ENCODE measurements at regions not wholly inside any gene's neighbourhood (a gene's known extent, or its start where the extent isn't known, plus 50 kb on each side); places are given as distances from the start of the nearest gene placed in this dataset.
"Not testable (repeated sequence)": the region's sequence is repeated elsewhere in the genome, so short reads cannot be mapped to it uniquely, and the experiment has no call there.

DNA sequence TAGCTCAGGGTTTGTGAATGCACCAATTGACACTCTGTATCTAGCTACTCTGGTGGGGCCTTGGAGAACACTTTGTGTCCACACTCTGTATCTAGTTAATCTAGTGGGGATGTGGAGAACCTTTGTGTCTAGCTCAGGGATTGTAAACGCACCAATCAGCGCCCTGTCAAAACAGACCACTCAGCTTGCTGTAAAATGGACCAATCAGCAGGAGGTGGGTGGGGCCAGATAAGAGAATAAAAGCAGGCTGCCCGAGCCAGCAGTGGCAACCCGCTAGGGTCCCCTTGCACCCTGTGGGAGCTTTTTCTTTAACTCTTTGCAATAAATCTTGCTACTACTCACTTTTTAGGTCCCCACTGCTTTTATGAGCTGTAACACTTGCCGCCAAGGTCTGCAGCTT, 115.6 kb upstream of the MBNL1 start:
- H3K9me3 ChIP-seq (ENCODE audit: control insufficient read depth, low read length); ATAC-seq; H3K27me3 ChIP-seq (ENCODE audit: control insufficient read depth, insufficient read depth); H3K4me1 ChIP-seq (ENCODE audit: control insufficient read depth, insufficient read depth, low read length); H3K4me3 ChIP-seq (ENCODE audit: low read length); DNase-seq; intact Hi-C loops (cut with DNase I); H3K27ac ChIP-seq (ENCODE audit: low read length): not testable (repeated sequence)
- WGBS = 95% methylated on average over 5 of the region's 5 CpGs

DNA sequence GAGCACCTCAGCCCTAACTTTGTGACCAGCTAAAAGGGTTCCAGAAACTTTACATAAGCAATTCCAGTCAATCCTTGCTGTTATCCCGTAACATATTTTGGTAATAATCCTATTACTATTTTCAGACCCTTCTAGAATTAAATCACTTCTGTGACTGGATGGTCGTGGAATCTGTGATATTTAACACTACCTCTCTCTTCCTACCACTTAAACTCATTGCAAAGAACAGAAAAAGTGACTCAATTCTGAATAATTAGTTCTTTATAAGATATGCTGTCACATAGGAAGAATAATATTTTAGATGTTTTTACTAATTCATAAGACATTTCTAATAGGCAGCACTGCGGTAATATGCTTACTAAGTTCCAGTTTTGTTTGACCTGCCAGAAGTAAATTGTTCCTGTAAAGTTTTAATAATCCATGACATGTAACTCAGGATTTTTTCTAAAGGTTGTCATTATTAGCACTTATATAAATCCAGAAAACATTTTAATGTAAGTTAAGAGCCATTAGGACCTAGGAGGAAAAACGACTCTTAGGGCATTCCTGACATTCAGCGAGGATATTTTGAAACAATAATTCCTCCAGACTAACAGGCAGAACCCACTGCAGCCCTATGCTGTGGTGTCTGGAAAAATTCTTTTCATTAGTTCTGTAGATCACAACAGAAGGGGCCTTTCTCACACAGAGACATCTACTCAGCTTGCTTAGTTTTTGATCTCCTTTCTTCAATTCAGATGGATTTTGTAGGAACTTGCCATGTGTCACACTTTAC, 113.3 kb upstream of the MBNL1 start:
- Histone ChIP-seq H3K27ac (ENCODE audit: low read length) (no peak overlapping the region), H3K4me1 (ENCODE audit: control insufficient read depth, insufficient read depth, low read length) (no peaks in the 10 kb centered on the region), H3K4me3 (ENCODE audit: low read length) (no peak overlapping the region), H3K9me3 (ENCODE audit: control insufficient read depth, low read length) (no peaks in the 10 kb centered on the region), H3K27me3 (ENCODE audit: control insufficient read depth, insufficient read depth) (no peaks in the 10 kb centered on the region)
- intact Hi-C loops (cut with DNase I) = no loop called here
- ATAC-seq (no peak), DNase-seq (no peak)
- 82% methylated on average over 5 of the region's 5 CpGs for WGBS

DNA sequence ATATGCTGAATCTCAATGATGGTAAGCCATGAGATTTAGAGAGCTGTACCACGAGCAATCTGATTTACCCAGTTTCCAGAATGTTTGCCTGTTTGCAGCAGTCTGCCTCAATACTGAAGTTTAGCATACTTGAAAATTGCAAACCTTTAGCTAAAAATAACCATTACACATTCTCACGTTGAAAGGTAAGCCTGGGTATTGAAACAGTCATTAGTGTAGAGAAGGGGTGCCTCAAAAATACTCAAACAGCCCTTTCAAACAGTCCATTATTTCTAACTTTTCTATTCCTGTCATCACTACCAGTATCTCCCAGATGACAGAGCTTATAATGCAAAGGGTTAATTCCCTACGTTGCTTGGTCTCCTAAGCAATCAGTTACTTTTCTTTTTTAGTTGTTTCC, 111.8 kb upstream of the MBNL1 start:
- Histone ChIP-seq H3K27ac (ENCODE audit: low read length) (no peak overlapping the region), H3K27me3 (ENCODE audit: control insufficient read depth, insufficient read depth) (no peaks in the 10 kb centered on the region), H3K4me1 (ENCODE audit: control insufficient read depth, insufficient read depth, low read length) (no peaks in the 10 kb centered on the region), H3K4me3 (ENCODE audit: low read length) (no peak overlapping the region), H3K9me3 (ENCODE audit: control insufficient read depth, low read length) (no peaks in the 10 kb centered on the region)
- intact Hi-C loops (cut with DNase I) = no loop called here
- WGBS = 48% methylated on average over 3 of the region's 3 CpGs
- ATAC-seq (no peak), DNase-seq (no peak)

DNA sequence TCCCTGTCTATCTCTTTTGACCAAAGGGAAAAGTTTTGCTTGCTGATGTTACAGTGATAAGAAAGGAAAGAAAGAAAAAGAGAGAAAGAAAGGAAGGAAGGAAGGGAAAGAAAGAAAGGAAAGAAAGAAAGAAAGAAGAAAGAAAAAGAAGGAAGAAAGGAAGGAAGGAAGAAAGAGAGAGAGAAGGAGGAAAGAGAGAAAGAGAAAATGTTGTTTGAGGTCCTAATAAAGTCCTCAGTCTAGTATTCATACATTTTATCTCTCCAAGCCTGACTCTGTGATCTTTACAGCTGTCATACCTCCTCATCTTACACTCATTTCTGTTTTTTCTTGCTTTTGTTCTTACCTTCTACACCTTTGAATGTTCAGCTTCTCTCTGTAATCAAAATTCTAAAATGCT, 111.4 kb upstream of the MBNL1 start:
- Histone ChIP-seq H3K27ac (ENCODE audit: low read length) (no peak overlapping the region), H3K27me3 (ENCODE audit: control insufficient read depth, insufficient read depth) (no peaks in the 10 kb centered on the region), H3K9me3 (ENCODE audit: control insufficient read depth, low read length) (no peaks in the 10 kb centered on the region), H3K4me3 (ENCODE audit: low read length) (no peak overlapping the region), H3K4me1 (ENCODE audit: control insufficient read depth, insufficient read depth, low read length) (no peaks in the 10 kb centered on the region)
- intact Hi-C loops (cut with DNase I) = no loop called here
- ATAC-seq (no peak), DNase-seq (no peak)

DNA sequence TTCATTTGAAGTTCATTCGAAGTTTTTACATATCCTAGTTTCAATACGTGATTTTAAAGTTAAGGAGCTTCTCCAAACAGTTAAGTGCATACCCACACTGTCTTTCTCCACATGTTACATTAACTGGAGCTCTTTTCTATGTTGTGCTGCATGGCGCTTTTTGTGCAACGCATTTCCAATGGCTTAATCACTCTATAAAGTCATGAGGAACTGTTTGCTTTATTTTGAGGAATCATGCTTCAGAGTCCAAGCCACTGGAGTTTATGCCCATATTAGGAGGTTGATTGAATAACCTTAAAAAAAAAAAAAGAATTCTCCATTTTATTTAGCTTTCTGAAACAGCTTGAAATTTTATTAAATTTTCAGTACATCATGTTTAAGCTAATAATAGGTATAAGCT, 109.4 kb upstream of the MBNL1 start:
- 84% methylated on average over 4 of the region's 4 CpGs for WGBS
- intact Hi-C loops (cut with DNase I) = no loop called here

DNA sequence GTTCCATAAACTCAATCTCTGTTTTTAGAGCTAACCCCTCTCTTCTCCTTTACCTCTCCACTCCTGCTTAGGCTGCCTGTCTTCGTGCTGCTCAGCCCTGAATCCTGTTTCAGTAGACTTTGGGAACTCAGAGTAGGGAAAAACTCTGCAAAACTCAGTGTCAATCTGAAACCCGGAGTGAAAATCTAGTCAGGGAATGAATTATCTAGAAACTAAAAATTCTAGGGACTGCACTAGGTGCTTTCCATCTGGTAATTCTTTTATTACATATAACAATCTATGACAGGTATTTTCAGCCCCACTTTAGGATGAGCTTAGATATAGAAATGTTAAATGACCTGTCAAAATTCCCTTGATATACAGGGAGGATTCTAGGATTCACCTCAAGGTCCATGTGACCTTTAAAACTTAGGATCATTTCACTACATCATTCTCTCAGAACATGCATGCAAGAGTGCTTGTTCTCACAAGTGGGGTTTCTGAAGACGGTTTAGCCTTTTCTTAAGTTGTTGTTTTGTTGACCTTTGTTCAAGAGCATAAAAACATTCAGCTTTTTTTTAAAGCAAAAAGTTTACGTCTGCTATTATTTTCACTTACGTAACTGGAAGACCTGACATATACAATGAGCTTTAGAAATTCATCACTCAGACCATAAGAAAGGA, 108.2 kb upstream of the MBNL1 start:
- H3K9me3 ChIP-seq (ENCODE audit: control insufficient read depth, low read length) = no peaks in the 10 kb centered on the region
- H3K4me3 ChIP-seq (ENCODE audit: low read length) = no peak overlapping the region
- H3K4me1 ChIP-seq (ENCODE audit: control insufficient read depth, insufficient read depth, low read length) = no peaks in the 10 kb centered on the region
- DNase-seq = no peak
- H3K27me3 ChIP-seq (ENCODE audit: control insufficient read depth, insufficient read depth) = no peaks in the 10 kb centered on the region
- intact Hi-C loops (cut with DNase I) = no loop called here
- ATAC-seq = no peak
- WGBS = 75% methylated on average over 5 of the region's 5 CpGs
- H3K27ac ChIP-seq (ENCODE audit: low read length) = no peak overlapping the region

More for the DNA sequence above, 109.4 kb upstream of the MBNL1 start:
- DNase-seq (no peak), ATAC-seq (no peak)
- Histone ChIP-seq H3K27ac (ENCODE audit: low read length) (no peak overlapping the region), H3K27me3 (ENCODE audit: control insufficient read depth, insufficient read depth) (no peaks in the 10 kb centered on the region), H3K9me3 (ENCODE audit: control insufficient read depth, low read length) (no peaks in the 10 kb centered on the region), H3K4me3 (ENCODE audit: low read length) (no peak overlapping the region), H3K4me1 (ENCODE audit: control insufficient read depth, insufficient read depth, low read length) (no peaks in the 10 kb centered on the region)

DNA sequence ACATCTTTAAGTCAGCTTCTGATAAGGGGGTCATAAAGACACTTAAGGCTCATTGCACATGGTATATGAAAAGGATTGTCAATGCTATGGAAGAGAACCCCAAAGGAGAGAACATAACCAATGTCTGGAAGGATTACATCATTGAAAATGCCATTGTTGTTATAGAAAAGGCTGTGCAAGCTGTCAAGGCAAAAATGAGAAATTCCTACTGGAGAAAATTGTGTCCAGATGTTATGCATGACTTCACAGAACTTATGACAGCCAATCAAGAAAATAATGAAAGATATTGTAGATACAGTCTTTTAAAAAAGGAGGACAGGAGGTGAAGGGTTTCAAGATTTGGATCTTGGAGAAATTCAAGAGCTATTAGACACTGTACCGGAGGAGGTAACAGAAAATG, 96.3 kb upstream of the MBNL1 start:
- no peaks in the 10 kb centered on the region for H3K27me3 ChIP-seq (ENCODE audit: control insufficient read depth, insufficient read depth)
- H3K27ac ChIP-seq (ENCODE audit: low read length) = no peak overlapping the region
- no peaks in the 10 kb centered on the region for H3K4me1 ChIP-seq (ENCODE audit: control insufficient read depth, insufficient read depth, low read length)
- WGBS = 71% methylated on average over 1 of the region's 1 CpG
- no peak for ATAC-seq
- H3K4me3 ChIP-seq (ENCODE audit: low read length) = no peak overlapping the region
- H3K9me3 ChIP-seq (ENCODE audit: control insufficient read depth, low read length) = no peaks in the 10 kb centered on the region
- intact Hi-C loops (cut with DNase I) = no loop called here
- DNase-seq = no peak

DNA sequence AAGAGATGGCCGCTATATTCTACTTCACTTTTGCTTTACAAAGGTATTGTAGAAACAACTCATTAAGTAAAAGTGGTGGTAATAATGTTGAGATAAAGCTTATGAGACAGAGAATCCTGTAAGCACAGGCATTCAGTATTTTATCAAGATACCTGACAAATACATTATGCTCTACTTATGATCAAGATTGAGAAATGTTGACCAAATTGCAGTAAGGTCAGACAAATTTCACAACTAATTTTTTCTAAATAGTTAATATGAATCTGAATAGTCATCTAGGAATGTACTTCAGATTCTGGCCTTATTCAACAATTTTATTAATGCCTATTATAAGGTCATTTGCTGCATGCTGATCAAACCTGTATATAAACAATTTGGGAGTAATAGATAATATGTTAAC, 95.1 kb upstream of the MBNL1 start:
- WGBS = 93% methylated on average over 1 of the region's 1 CpG
- ATAC-seq (no peak), DNase-seq (no peak)
- Histone ChIP-seq H3K4me1 (ENCODE audit: control insufficient read depth, insufficient read depth, low read length) (no peaks in the 10 kb centered on the region), H3K27me3 (ENCODE audit: control insufficient read depth, insufficient read depth) (no peaks in the 10 kb centered on the region), H3K9me3 (ENCODE audit: control insufficient read depth, low read length) (no peaks in the 10 kb centered on the region), H3K4me3 (ENCODE audit: low read length) (no peak overlapping the region), H3K27ac (ENCODE audit: low read length) (no peak overlapping the region)
- intact Hi-C loops (cut with DNase I) = no loop called here

DNA sequence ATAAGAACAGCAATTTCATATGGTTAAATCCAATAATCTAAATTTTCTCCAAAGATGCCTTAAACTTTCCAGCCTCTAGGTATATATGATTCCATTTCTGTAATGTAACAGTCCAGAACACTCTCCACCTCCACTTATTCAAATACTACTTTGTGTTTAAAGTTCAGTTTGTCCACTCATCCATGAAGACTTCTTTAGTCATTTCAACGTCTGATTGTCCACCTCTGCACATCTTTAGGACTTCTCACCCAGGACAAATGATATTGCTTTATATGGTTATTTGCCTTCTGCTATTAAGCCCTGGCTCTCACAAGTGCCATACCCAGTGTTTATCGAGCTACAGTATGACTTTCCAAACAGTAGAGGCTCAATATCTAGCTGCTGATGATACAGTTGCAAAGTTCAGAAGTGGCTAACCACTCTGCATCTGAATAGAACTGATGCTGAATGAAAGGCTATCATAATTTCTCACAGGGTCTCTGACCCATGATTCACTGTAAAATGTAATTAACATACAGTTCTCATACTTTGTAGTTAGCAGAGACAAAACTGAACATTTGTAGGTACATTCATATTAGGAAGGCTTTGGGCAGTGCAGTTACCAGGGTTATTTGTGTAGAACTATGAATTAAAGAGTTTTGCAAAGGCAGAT, 93.7 kb upstream of the MBNL1 start:
- no peaks in the 10 kb centered on the region for H3K4me1 ChIP-seq (ENCODE audit: control insufficient read depth, insufficient read depth, low read length)
- H3K4me3 ChIP-seq (ENCODE audit: low read length) = no peak overlapping the region
- H3K27me3 ChIP-seq (ENCODE audit: control insufficient read depth, insufficient read depth) = no peaks in the 10 kb centered on the region
- DNase-seq = no peak
- ATAC-seq = no peak
- H3K27ac ChIP-seq (ENCODE audit: low read length) = no peak overlapping the region
- intact Hi-C loops (cut with DNase I) = no loop called here
- WGBS = 80% methylated on average over 2 of the region's 2 CpGs
- no peaks in the 10 kb centered on the region for H3K9me3 ChIP-seq (ENCODE audit: control insufficient read depth, low read length)

DNA sequence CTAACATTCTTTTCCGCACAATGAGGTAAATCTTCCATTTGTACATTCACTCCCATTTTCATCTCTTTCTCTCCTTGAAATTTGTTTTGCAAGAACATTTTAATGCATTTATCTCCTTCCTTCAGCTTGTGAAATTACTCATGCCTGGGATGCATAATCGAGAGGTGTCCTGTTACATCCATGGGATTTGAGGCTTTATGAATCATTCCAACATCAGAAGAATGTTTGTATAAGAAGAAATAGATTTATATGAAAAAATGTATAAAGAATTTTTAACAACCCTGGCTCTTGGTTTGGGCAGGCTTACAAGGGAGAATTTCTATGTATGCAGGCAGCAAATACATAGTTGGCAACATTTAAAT, 93.2 kb upstream of the MBNL1 start:
- no peaks in the 10 kb centered on the region for H3K4me1 ChIP-seq (ENCODE audit: control insufficient read depth, insufficient read depth, low read length)
- H3K27ac ChIP-seq (ENCODE audit: low read length) = no peak overlapping the region
- no peak for ATAC-seq
- no peaks in the 10 kb centered on the region for H3K9me3 ChIP-seq (ENCODE audit: control insufficient read depth, low read length)
- WGBS = 72% methylated on average over 2 of the region's 2 CpGs
- DNase-seq = no peak
- H3K27me3 ChIP-seq (ENCODE audit: control insufficient read depth, insufficient read depth) = no peaks in the 10 kb centered on the region
- intact Hi-C loops (cut with DNase I) = no loop called here
- no peak overlapping the region for H3K4me3 ChIP-seq (ENCODE audit: low read length)

DNA sequence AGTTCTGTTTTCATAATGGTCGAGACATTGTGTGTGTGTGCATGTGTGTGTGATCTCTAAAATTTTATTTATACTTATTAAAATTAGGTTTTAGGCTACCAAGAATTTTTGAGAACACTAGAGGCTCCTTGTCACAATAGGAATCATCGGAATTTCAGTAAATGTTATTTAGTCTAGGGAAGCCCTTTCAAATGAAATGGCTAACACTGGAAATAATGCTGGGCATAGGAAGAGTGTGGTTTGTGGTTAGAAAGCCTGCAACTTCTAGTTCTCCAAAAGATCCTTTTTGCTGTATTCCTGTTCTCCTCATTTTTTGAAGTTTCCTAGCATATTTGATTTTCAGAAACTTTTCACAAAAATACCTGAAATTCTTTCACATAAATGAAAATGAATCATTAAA, 92.5 kb upstream of the MBNL1 start:
- H3K27ac ChIP-seq (ENCODE audit: low read length) = no peak overlapping the region
- H3K4me3 ChIP-seq (ENCODE audit: low read length) = no peak overlapping the region
- H3K9me3 ChIP-seq (ENCODE audit: control insufficient read depth, low read length) = no peaks in the 10 kb centered on the region
- intact Hi-C loops (cut with DNase I) = no loop called here
- H3K4me1 ChIP-seq (ENCODE audit: control insufficient read depth, insufficient read depth, low read length) = no peaks in the 10 kb centered on the region
- no peaks in the 10 kb centered on the region for H3K27me3 ChIP-seq (ENCODE audit: control insufficient read depth, insufficient read depth)
- DNase-seq (no peak), ATAC-seq (no peak)
- 72% methylated on average over 2 of the region's 2 CpGs for WGBS
